HG03095 (cell line): ENCODE measurements at regions not wholly inside any gene's neighbourhood (a gene's known extent, or its start where the extent isn't known, plus 50 kb on each side); places are given as distances from the start of the nearest gene placed in this dataset.
"Not testable (repeated sequence)": the region's sequence is repeated elsewhere in the genome, so short reads cannot be mapped to it uniquely, and the experiment has no call there.

Experiments
- ATAC-seq: cut with Tn5 transposase; IDR thresholded peaks from one replicate; pipeline ENCODE4 v1.9.1; 2021; ENCODE audit warnings: moderate library complexity; ENCODE audit not compliant: unreplicated experiment

GRCh38 chr1:198809247-198809646, 170.4 kb downstream of the PTPRC start:
- ATAC-seq: no peak

- no peak for ATAC-seq
Measured at GRCh38 chr1:198811449-198811848, 172.6 kb downstream of the PTPRC start.

DNA sequence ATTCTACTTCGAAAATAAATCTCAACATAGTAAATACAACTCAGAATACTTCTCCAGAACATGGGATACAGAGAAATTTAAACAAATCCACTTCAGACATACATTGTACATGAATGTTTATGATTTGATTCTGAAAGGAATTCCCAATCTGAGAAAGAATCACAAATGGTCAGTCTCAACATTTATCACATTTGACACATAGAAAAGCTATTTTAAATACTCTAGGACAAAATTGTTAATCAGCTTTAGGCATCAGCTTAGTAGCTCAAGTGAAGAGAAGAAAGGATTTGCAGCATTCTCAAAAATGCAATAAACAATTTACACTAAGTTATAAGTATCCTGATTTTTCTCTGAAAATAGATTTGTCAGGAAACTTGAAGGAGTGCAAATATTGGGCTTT, 184.8 kb downstream of the PTPRC start:
- ATAC-seq: no peak

DNA sequence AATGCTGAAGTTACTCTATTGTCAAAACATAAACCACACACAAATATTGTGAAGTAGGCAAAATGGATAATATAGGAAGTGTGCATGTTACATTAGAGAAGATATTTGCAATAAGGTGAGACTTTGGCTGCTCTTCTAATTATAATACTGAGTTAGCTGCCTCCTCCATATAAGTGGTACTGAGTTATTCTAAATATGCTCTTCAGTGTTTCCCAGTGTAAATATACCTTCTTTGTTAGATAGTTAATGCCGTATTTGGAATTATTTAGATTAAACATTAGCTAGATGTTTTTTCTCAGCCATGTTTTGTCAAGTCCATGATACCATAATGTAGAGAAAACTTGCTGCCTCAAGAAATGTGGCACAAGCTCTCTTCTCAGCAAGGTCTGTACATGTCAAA, 186.4 kb downstream of the PTPRC start:
- no peak for ATAC-seq

GRCh38 chr1:198829356-198829755, 190.5 kb downstream of the PTPRC start:
- no peak for ATAC-seq

- ATAC-seq: no peak
Measured at GRCh38 chr1:198829944-198830343, 191.1 kb downstream of the PTPRC start.

DNA sequence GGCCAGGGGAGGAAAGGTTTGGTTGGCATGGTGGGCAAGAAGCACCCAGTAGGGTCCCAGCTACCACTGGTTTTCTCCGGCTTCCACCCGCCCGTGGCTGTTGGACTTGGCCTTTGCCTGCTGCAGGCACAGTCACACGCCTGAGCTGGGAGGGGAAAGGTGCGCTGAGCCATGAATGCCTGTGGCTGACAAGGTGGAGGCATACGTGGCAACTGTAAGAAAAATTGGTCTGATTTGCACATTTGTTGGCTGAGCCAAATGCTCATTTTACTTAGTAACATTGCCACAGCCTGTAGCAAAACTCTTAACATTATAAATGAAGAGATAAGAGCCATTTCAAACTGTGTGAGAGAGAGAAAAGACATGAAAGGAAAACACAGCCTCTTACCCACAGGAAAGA, 191.6 kb downstream of the PTPRC start:
- ATAC-seq: no peak

DNA sequence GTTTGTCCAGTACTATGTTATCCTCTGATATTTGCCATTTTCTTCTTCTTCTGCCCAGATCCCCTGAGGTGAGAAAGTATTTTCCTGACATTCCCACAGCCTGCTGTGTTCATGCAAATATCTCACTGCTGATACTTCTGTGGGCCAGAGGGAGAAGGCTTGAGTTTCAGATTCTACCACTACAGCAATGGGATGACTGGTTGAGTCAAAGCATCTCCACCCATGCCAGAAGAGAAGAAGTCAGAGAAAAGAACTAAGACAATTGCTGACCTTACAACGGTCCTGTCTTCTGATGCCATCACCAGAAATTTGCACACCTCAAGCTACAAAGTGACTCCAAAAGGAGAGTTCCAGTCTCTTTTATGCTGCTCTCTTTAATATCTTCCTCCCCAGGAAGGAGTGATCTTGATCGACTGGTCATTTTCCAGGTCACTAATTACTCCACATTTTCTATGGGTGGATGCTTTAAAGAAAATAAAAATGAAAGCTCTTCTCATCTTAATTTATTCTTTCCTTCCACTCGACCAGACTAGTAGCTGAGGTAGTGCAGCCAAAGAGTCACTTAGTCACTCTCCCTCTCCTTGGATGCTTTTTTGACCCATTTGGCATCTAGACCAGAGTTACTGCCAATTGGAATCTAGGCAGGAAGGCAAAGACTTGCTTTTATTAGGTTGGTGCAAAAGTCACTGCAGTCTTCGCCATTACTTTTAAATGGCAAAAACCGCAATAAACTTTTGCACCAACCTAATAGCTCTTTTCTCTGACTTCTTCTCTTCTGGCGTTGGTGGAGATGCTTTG, 195.1 kb downstream of the PTPRC start:
- ATAC-seq: no peak

- ATAC-seq: no peak
Measured at GRCh38 chr1:198837278-198838021, 198.6 kb downstream of the PTPRC start.

DNA sequence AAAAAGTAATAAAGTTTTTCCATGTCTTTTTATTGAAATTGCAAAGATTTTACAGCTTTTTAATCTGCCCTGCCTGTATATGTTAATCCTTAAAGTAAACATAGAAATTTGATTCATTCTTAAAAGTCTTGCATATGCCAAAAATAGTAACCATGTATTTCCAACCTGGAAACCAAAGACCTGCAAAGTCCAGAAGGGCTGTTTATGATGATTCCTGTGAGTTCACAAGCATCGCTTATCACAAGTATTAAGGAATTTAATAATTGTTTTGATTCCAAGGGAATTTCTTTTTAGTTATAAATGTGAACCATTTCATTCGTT, 199.1 kb downstream of the PTPRC start:
- no peak for ATAC-seq

DNA sequence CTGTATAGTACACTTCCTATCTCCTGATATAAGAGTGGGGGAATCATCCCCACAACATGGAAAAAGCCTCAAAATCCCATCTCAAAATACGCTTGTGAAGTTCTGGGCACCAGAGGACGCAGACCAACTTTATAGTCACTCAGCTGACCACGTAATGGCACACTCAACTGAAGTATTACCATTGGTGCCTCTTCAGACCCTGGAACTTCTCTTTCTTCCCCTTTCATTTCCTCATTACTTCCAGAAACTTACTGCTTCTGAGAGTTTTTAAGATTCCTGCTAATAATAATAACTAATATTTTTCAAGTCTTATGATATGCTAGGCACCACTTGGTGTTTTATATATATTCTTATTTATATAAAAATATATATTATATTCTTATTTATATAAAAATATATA, 202.6 kb downstream of the PTPRC start:
- no peak for ATAC-seq

GRCh38 chr1:198842686-198843085, 203.8 kb downstream of the PTPRC start:
- ATAC-seq: no peak

- no peak for ATAC-seq
Measured at GRCh38 chr1:198845271-198845670, 206.4 kb downstream of the PTPRC start.

GRCh38 chr1:198845851-198846250, 207.0 kb downstream of the PTPRC start:
- ATAC-seq: no peak

DNA sequence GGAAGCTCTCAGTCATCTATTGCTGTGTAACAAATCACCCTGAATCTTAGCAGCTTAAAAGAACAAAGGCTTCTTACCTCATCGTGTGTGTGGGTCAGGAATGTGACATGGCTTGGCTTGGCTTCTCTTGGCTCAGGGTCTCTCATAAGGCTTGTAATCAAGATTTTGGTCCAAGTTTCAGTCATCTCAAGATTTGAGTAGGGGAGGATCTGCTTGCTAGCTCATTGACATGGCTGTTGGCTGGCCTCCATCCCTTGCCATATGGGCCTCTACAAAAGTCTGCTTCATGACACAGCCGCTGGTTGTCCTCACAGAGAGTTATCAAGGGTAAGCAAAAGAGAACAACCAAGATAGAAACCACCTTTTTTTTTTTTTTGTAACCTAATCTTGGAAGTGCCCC, 207.7 kb downstream of the PTPRC start:
- ATAC-seq: no peak

DNA sequence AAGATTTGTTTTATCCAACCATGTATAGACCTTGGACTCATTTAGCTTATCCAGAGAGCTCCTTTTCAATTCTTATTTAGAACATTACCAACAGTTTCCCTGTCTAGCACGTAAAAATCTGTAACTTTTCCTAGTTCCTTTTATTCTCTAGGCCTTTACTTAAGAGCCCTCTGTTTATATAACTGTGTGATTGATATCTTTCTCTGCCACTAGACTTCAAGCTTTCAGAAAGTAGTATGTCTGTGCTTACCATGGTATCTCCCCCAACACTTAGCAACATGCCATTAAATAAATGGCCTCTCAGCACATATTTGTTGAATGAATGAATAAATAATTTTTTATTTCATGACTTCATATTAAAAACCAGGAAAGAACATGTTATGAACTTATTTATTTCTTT, 209.4 kb downstream of the PTPRC start:
- no peak for ATAC-seq

DNA sequence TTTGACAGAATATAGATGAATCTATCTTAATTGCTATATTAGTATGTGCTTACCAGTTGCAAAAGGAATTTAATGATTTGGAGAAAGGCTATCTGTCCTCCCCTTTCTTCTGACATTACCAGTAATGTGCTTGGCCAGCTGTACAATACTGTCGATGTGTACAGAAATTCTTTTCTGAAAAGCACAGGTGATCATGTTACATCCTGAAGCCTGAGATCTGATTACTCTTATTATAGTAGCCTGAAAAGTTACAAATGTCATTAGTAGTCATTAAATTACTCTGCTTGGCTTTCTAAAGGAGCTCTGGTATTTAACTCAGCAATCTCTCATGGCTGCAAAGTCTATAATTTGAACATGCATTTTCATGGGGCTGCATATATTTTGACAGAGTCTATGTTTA, 209.8 kb downstream of the PTPRC start:
- no peak for ATAC-seq

- no peak for ATAC-seq
Measured at GRCh38 chr1:198849093-198849492, 210.3 kb downstream of the PTPRC start.

- no peak for ATAC-seq
Measured at GRCh38 chr1:198850196-198850595, 211.4 kb downstream of the PTPRC start.

DNA sequence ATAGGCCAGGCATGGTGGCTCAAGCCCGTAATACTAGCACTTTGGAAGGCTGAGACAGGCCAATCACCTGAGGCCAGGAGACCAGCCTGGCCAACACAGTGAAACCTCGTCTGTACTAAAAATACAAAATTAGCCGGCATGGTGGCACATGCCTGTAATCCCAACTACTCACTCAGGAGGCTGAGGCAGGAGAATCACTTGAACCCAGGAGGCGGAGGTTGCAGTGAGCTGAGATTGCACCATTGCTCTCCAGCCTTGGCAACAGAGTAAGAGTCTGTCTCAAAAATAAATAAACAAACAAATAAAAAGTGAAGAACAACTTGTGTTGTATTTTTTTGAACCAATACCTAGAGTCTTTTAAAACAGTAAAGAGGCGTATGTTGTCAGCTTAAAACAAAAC, 212.1 kb downstream of the PTPRC start:
- ATAC-seq: not testable (repeated sequence)

- ATAC-seq: no peak
Measured at GRCh38 chr1:198856601-198857000, 217.8 kb downstream of the PTPRC start.

- ATAC-seq: no peak
Measured at GRCh38 chr1:198858033-198858432, 219.2 kb downstream of the PTPRC start.

DNA sequence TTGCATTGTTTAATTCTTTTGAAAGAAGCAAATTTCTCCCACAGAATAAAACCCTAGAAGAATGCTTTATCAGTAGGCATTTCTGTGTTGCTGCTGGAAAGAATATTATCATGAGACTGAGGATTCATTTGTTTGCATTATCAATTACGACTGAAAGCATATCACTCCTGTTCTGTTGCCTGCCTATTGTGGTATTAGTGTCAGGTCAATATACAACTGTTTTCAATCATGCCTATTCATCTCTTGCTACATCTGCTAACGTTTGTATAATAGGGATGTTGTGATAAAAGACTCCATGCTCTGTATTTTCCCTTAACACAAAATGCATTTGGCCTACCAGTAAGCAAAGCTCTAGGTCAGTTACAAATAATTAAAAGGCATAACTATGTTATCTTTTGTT, 221.5 kb downstream of the PTPRC start:
- ATAC-seq: no peak
